ENCODE measurements at regions not wholly inside any gene's neighbourhood (a gene's known extent, or its start where the extent isn't known, plus 50 kb on each side); places are given as distances from the start of the nearest gene placed in this dataset.
"Not testable (repeated sequence)": the region's sequence is repeated elsewhere in the genome, so short reads cannot be mapped to it uniquely, and the experiment has no call there.

DNA sequence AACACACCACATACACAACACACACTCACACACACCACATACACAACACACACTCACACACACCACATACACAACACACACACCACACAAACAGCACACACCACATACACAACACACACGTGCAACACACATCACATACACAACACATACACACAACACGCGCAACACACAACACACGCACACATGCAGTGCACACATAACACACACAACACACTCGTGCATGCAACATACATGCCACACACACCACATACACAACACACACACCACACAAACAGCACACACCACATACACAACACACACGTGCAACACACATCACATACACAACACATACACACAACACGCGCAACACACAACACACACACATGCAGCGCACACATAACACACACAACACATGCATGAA, 192.8 kb downstream of the C16orf95 start:
- DNase-seq = not testable (repeated sequence)

DNA sequence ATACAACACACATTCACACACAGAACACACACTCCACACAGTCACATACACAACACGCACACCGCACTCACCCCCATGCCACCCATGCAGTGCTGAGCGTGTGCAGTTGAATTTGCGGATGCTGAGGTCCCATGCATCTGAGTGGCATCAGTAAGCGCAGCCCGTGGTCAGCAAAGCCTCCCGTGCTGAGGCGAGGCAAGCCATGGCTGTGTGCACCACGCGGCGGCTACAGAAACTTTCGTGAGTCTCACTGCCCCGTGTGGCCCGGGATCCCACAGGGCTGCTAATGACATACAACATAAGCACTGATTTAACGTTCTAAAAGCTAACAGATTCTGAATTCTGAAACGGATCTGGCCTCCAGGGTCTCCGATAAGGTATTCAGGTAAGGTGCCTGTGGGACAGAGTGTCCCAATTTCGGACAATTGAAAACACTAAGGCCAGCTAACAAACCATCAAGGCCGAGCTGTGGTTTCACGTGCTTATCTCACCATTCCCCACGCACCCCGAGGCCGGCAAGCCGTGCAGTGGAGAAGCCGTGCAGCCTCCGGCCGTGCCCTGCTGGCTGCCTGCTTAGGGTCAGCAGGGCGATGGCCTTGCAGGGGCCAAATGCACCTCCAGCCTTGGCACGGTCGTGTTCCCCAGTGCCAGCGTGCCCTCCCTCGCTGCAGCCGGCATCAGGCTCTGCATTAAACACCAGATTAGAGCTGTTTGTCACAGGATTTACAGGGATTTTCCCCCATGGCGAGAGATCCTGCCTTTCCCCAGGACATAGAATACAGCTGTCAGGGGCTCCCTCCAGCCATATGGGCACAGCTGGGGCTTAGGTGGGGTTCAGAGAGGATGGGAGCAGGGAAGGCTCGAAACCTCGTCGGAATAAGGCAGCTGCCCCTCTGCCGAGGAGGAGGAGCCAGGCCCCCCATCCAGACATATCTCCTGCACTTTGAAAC, 191.7 kb downstream of the C16orf95 start:
- no peak for DNase-seq

GRCh38 chr16:87126403-87127025, 190.7 kb downstream of the C16orf95 start:
- no peak for DNase-seq

DNA sequence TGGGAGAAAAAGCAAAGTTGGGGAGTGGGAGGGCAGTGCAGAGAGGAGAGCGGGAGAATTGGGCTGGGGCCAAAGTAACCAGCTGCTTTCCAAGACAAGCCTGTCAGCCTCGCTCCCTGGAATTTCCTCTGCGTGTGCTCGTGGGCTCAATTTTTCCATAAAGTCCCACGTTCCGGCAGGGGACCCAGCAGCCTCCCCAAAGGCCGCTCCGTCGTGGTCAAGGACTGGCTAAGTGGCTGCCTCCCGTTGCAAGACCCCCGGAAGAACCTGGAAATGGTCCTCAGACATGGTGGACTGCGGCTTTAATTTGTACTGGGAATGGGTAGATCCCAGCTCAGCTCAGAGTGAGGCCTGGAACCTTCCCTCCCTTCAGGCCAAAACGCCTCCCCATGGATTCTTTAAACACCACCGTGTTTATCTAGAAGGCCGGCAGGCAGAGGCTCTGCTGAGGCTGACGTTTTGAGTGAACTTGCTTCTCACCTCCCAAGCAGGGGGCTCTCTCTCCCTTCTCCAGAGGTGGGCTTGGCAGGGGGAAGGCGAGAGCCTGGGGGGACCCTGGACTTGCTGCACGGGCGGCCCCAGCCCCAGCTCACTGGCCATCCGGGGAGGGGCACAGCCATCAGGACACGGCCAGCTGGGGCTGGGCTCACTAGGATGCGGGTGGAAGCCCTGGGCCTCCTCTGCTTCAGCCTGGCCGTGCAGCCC, 190.0 kb downstream of the C16orf95 start:
- DNase-seq = no peak

DNA sequence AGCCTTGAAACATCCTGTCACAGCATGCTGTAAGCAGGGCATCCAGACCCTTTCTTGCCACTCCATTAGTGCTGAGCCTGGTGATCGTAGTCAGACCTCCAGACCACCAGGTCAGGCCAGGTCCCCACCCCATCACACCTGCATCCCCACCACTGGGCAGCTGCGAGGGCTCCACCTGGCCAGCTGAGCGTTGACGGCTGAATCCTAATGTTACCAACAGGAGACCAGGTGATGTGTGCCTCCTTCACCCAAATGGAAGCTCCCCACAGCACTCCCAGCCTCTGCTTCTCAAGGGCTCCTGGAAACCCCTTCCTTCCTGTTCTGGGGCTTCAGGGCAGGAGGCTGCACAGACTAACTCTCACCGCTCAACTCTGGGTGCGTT, 189.4 kb downstream of the C16orf95 start:
- no peak for DNase-seq

DNA sequence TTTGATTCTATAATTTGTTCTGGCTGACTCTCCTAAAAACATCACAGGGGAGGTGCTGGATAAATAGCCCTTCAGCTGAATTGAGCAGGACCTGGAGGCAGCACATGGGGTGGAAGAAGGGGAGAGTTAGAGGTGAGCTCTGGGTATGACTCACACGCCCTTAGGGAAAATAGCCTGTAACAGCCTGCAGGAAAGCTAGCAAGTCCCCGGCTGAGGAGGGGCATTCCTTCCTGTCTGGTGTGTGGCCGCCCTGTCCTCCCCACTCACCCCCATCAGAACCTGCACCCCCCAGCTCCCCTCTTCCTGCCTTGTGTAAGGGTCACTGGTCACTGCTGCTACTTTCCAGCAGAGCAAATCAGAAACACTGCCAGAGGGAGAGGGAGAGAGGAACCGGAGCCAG, 187.4 kb downstream of the C16orf95 start:
- no peak for DNase-seq

DNA sequence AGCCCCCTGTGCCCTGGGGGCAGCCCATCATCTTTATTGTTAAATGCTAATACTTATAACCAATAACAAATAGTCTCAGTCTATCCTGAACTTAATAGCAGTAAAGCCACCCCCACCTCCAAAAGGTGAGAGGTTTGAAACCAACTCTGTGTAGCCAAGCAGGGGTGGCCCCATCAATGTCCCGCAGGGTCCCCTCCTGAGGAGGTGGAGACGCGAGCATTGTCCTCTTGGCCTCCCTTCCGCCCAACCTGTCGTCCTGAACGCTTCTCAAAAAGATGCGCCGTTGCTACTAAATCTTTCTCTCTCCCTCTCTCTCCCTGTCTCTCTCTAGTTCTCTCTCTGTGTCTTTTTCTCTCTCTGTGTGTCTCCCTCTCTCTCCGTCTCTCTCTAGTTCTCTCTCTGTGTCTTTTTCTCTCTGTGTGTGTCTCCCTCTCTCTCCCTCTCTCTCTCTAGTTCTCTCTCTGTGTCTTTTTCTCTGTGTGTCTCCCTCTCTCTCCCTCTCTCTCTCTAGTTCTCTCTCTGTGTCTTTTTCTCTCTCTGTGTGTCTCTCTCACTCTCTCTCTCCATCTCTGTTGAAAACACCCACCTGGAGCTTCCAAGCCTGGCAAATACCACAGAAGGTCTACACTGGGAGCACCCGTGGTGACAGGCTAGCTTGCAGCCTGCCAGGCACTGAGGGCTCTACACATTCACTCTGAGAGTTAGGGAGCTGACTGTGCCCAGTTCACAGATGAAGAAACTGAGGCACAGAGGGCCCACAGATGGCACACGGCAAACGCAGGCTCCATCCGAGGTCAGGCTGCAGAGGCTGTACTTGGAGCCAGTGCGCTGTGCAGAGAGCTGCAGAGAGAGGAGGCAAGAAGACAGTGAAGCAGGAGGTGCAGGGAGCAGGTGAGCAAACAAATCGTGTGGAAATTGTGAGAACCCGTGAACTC, 185.9 kb downstream of the C16orf95 start:
- DNase-seq = no peak

GRCh38 chr16:87131996-87132345, 185.2 kb downstream of the C16orf95 start:
- no peak for DNase-seq

GRCh38 chr16:87132361-87133014, 184.7 kb downstream of the C16orf95 start:
- DNase-seq = no peak

GRCh38 chr16:87133112-87133850, 183.9 kb downstream of the C16orf95 start:
- no peak for DNase-seq

- no peak for DNase-seq
These were observed 183.1 kb downstream of the C16orf95 start for GRCh38 chr16:87133966-87134627.

DNA sequence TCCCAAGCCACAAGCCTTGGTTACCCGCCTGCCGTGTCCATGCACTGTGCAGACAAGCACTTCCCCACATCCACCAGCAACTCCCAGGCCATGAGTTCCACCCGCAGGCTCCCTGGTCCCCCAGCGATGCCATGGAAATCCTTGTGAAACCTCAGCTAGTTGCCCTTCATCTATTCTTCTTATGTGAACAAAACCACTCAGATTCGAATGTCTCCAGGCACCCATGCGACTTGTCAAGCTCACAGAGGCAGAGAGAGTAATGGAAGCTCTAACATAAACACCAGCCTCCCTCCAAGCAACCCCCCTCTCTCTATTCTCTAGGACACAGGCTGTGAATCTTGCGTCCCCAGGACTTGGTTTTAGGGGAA, 182.6 kb downstream of the C16orf95 start:
- no peak for DNase-seq

DNA sequence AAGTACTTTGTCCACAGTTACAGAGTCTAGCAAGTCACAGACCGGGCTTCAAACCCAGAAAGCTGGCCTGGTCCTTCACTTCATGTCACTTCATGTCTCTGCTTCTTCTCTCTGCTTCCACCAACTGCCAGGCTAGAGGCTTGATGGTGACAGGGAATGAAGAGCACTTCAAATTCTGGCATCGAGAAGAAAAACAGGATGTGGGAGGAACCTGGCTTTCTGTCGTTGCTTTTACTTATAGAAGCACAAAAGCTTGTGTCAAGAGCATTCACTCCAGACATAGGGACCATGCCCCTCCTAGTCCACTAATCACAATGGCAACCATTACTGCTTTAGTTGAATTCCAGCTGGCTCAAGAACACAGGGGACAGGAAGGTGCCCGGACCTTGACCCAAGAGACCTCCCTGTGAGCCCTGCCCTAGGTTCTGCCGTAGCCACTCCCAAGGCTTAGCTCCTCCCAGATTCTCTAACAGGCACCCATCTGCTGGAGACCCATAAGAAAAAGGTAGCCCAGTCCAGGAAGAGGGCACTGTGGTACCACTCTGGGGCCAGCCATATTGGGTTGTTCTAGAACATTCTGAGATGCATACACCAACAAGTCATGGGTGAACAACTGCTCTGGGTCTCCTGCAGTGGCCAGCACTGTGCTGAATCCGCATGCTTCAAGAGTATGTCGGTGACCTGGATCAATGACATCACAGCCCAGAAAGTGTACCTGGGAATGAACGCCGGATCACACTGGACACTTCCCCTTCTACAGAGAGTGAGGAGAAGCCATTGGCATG, 181.8 kb downstream of the C16orf95 start:
- DNase-seq = no peak

- no peak for DNase-seq
These were observed 178.9 kb downstream of the C16orf95 start for GRCh38 chr16:87138316-87138715.

GRCh38 chr16:87138738-87139267, 178.4 kb downstream of the C16orf95 start:
- no peak for DNase-seq

- DNase-seq = no peak
These were observed 176.7 kb downstream of the C16orf95 start for GRCh38 chr16:87140211-87141200.

- no peak for DNase-seq
These were observed 175.8 kb downstream of the C16orf95 start for GRCh38 chr16:87141402-87141801.

GRCh38 chr16:87143661-87144121, 173.5 kb downstream of the C16orf95 start:
- DNase-seq = no peak
